PC-3 (cell line): ENCODE measurements at regions not wholly inside any gene's neighbourhood (a gene's known extent, or its start where the extent isn't known, plus 50 kb on each side); places are given as distances from the start of the nearest gene placed in this dataset.

Experiments
- ATAC-seq: fragments of 200-7000 bp; cut with Tn5 transposase; 2 replicates; pipeline ENCODE4 v1.9.1; 2020; ENCODE audit warnings: mild to moderate bottlenecking, moderate library complexity
- BruUV-seq: library from RNA; stranded (reverse); fragments of 400-500 nt; replicated peaks from 2 replicates; lab custom pipeline; 2021; lab: Mats Ljungman, UMichigan
- CTCF ChIA-PET: fragments of 300-600 bp; sonication (Branson Sonifier 250); formaldehyde crosslinking; loops from one replicate; lab custom pipeline; 2022; ENCODE audit warnings: antibody characterized with exemption; lab: Charles Lee
- POLR2A ChIA-PET: fragments of 300-600 bp; sonication (Branson Sonifier 250); formaldehyde crosslinking; loops from one replicate; lab custom pipeline; 2022; ENCODE audit warnings: antibody characterized with exemption; ENCODE audit not compliant: unreplicated experiment; lab: Charles Lee
- DNase-seq: peaks from one replicate; pipeline ENCODE4 v3.0.0-alpha.2; 2015
- H2AFZ ChIP-seq: fragments of 300-600 bp; sonication (generic); 2 replicates; pipeline ENCODE4 v1.6.0; 2016; ENCODE audit warnings: antibody characterized with exemption, low read length
- H3F3A ChIP-seq: fragments of 300-600 bp; sonication (generic); one replicate; pipeline ENCODE4 v1.6.0; 2017; ENCODE audit warnings: antibody characterized with exemption, low read length, control low read depth, mild to moderate bottlenecking; ENCODE audit not compliant: unreplicated experiment
- H3K27ac ChIP-seq: fragments of 300-600 bp; sonication (generic); 2 replicates; pipeline ENCODE4 v1.5.1; 2016; ENCODE audit warnings: mild to moderate bottlenecking, low read length
- H3K27me3 ChIP-seq: fragments of 300-600 bp; sonication (generic); 2 replicates; pipeline ENCODE4 v1.6.1; 2016; ENCODE audit warnings: low read length, mixed read lengths
- H3K36me3 ChIP-seq: fragments of 300-600 bp; sonication (generic); 2 replicates; pipeline ENCODE4 v1.6.1; 2016; ENCODE audit warnings: low read depth, mixed run types, low read length, mixed read lengths
- H3K4me1 ChIP-seq: fragments of 300-600 bp; sonication (generic); 2 replicates; pipeline ENCODE4 v1.5.1; 2016; ENCODE audit warnings: low read length; ENCODE audit not compliant: insufficient read depth
- H3K4me2 ChIP-seq: fragments of 300-600 bp; sonication (generic); 2 replicates; pipeline ENCODE4 v1.6.0; 2016; ENCODE audit warnings: low read length
- H3K4me3 ChIP-seq: fragments of 300-600 bp; sonication (generic); 2 replicates; pipeline ENCODE4 v1.5.1; 2016; ENCODE audit warnings: mild to moderate bottlenecking, low read length, mixed read lengths
- H3K79me2 ChIP-seq: fragments of 300-600 bp; sonication (generic); 2 replicates; pipeline ENCODE4 v1.6.1; 2017; ENCODE audit warnings: low read length, mixed read lengths
- H3K9ac ChIP-seq: fragments of 300-600 bp; sonication (generic); 2 replicates; pipeline ENCODE4 v1.6.0; 2016; ENCODE audit warnings: mild to moderate bottlenecking, low read length
- H3K9me2 ChIP-seq: fragments of 300-600 bp; sonication (generic); replicated peaks from 2 replicates; pipeline ENCODE4 v1.6.1; 2016; ENCODE audit warnings: mixed run types, low read length, mixed read lengths
- H3K9me3 ChIP-seq: fragments of 300-600 bp; sonication (generic); 2 replicates; pipeline ENCODE4 v1.6.1; 2016; ENCODE audit warnings: low read length, mixed read lengths
- H4K20me1 ChIP-seq: fragments of 300-600 bp; sonication (generic); 2 replicates; pipeline ENCODE4 v1.6.1; 2016; ENCODE audit warnings: low read length, mixed read lengths
- CTCF ChIP-seq: fragments of 300-600 bp; sonication (generic); conservative IDR thresholded peaks from 2 replicates; pipeline ENCODE4 v1.5.1; 2017; ENCODE audit warnings: antibody characterized with exemption, low read depth, mild to moderate bottlenecking, low read length
- EZH2 ChIP-seq: fragments of 300-600 bp; sonication (generic); IDR thresholded peaks from one replicate; pipeline ENCODE4 v1.6.1; 2017; ENCODE audit warnings: antibody characterized with exemption, mild to moderate bottlenecking, low read length; ENCODE audit not compliant: unreplicated experiment
- EZH2phosphoT487 ChIP-seq: fragments of 300-600 bp; sonication (generic); IDR thresholded peaks from 2 replicates; pipeline ENCODE4 v1.6.1; 2018; ENCODE audit warnings: mild to moderate bottlenecking, antibody characterized with exemption, low read length, borderline replicate concordance
- intact Hi-C: fragments of 100-400 bp; cut with micrococcal nuclease; formaldehyde crosslinking; loops from 2 replicates; pipeline ENCODE4 v1.9.0; 2023

- H3K9ac ChIP-seq: no peak overlapping the region
- H3K4me2 ChIP-seq: no peak overlapping the region
- CTCF ChIA-PET: no interaction called here
These were observed 136.7 kb downstream of the FGF10 start for GRCh38 chr5:44252545-44252944.

GRCh38 chr5:44246986-44247385 is 142.2 kb downstream of the FGF10 start:
- Histone ChIP-seq H3K4me3 (no peak overlapping the region), H3K9ac (no peak overlapping the region), H3K9me2 (no peaks in the 10 kb centered on the region), H3K4me1 (no peaks in the 10 kb centered on the region), H3K9me3 (no peaks in the 10 kb centered on the region), H3K36me3 (no peaks in the 10 kb centered on the region), H3K79me2 (no peaks in the 10 kb centered on the region), H2AFZ (no peak overlapping the region), H3K27me3 (peaks cover 6% of the 10 kb centered on the region; the same call in 1 of the 2 replicates), H3F3A (no peaks in the 10 kb centered on the region), H4K20me1 (no peaks in the 10 kb centered on the region), H3K4me2 (no peak overlapping the region), H3K27ac (no peak overlapping the region)
- ATAC-seq (no peak), DNase-seq (no peak)
- TF ChIP-seq EZH2 (no peak), EZH2phosphoT487 (no peak), CTCF (no peak)
- intact Hi-C loops: no loop called here
- ChIA-PET CTCF (no interaction called here), POLR2A (no interaction called here)
- no TSS peak for BruUV-seq

More at GRCh38 chr5:44252545-44252944, 136.7 kb downstream of the FGF10 start:
- no peak for DNase-seq
- intact Hi-C loops: no loop called here
- Histone ChIP-seq H3K9me3 (no peaks in the 10 kb centered on the region), H3K27me3 (peaks cover 4% of the 10 kb centered on the region; the same call in 1 of the 2 replicates), H3K4me1 (no peaks in the 10 kb centered on the region), H3K27ac (no peak overlapping the region), H2AFZ (no peak overlapping the region), H3K79me2 (no peaks in the 10 kb centered on the region), H3K9me2 (no peaks in the 10 kb centered on the region), H4K20me1 (no peaks in the 10 kb centered on the region), H3K36me3 (no peaks in the 10 kb centered on the region), H3F3A (no peaks in the 10 kb centered on the region), H3K4me3 (no peak overlapping the region)
- TF ChIP-seq EZH2phosphoT487: no peak
- TF ChIP-seq CTCF: no peak
- no peak for TF ChIP-seq EZH2
- ATAC-seq: no peak
- POLR2A ChIA-PET: no interaction called here
- no TSS peak for BruUV-seq

- H3K9me2 ChIP-seq: no peaks in the 10 kb centered on the region
- no peak for DNase-seq
- H3K9ac ChIP-seq: no peak overlapping the region
- intact Hi-C loops: no loop called here
- H3K4me3 ChIP-seq: no peak overlapping the region
- H3K9me3 ChIP-seq: no peaks in the 10 kb centered on the region
- ChIA-PET POLR2A (no interaction called here), CTCF (no interaction called here)
- BruUV-seq: no TSS peak
- H4K20me1 ChIP-seq: no peaks in the 10 kb centered on the region
- no peaks in the 10 kb centered on the region for H3K4me1 ChIP-seq
- peaks cover 10% of the 10 kb centered on the region for H3K27me3 ChIP-seq
- H3K27ac ChIP-seq: no peak overlapping the region
- no peaks in the 10 kb centered on the region for H3F3A ChIP-seq
- H3K4me2 ChIP-seq: no peak overlapping the region
- no peaks in the 10 kb centered on the region for H3K36me3 ChIP-seq
- no peaks in the 10 kb centered on the region for H3K79me2 ChIP-seq
- ATAC-seq: no peak
- TF ChIP-seq CTCF: no peak
- TF ChIP-seq EZH2phosphoT487: no peak
- TF ChIP-seq EZH2: no peak
- no peak overlapping the region for H2AFZ ChIP-seq
These were observed 143.3 kb downstream of the FGF10 start for GRCh38 chr5:44245935-44246334.
